ENCODE measurements at regions not wholly inside any gene's neighbourhood (a gene's known extent, or its start where the extent isn't known, plus 50 kb on each side); places are given as distances from the start of the nearest gene placed in this dataset.

DNA sequence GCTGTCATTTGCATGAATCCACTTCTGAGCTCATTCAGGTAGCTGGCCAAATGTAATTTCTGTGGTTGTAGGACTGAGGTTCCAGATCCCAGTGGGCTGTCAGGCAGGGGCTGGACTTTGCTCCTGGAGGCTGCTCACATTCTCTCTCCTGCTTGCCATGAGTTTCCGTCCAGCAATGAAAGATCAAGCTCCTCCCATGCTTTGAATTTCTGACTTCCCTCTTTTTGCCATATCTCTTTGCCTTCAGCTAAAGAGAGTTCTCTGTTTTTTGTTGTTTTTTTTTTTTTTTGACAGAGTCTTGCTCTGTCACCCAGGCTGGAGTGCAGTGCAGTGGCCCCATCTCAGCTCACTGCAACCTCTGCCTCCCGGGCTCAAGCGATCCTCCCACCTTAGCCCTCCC lies 76.9 kb downstream of the ING1 start:
- Histone ChIP-seq H3K27ac (no peak overlapping the region), H3K9me3 (peaks cover 52% of the 10 kb centered on the region), H3K9ac (no peak overlapping the region), H3K4me2 (no peak overlapping the region), H3K4me3 (no peak overlapping the region), H3K4me1 (no peaks in the 10 kb centered on the region), H4K20me1 (no peaks in the 10 kb centered on the region), H3K36me3 (no peaks in the 10 kb centered on the region; the same call in 1 of the 2 replicates), H3K27me3 (no peaks in the 10 kb centered on the region)
- no peak for TF ChIP-seq Cebpa-rat (IDR thresholded peaks at IDR 0.05)

DNA sequence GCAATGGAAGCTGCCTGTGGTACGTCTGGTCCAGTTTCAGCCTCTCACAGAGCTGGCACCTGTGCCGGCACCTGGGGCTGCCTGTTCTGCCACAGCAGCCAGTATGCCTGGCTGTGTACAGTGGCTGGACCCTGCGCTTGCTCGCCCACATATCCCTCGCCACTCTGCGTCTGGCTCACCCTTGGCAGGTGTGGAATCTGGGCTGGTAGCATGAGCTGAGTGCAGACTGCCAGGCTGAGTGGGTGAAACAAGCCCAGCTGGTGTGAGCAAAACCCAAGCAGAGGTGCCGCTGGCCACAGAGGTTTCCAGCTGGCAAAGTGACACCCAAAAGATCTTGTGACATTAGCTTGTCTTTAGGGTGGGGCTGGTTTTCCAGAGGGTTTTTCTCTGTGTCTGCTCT lies 80.7 kb downstream of the ING1 start:
- no peak overlapping the region for H3K27ac ChIP-seq
- peaks cover 52% of the 10 kb centered on the region for H3K9me3 ChIP-seq
- H3K4me1 ChIP-seq, result no peaks in the 10 kb centered on the region
- H4K20me1 ChIP-seq, result no peaks in the 10 kb centered on the region
- no peak overlapping the region for H3K4me3 ChIP-seq
- H3K27me3 ChIP-seq, result no peaks in the 10 kb centered on the region
- H3K36me3 ChIP-seq, result no peaks in the 10 kb centered on the region; the same call in 1 of the 2 replicates
- no peak overlapping the region for H3K4me2 ChIP-seq
- TF ChIP-seq Cebpa-rat (IDR thresholded peaks at IDR 0.05), result no peak
- no peak overlapping the region for H3K9ac ChIP-seq

DNA sequence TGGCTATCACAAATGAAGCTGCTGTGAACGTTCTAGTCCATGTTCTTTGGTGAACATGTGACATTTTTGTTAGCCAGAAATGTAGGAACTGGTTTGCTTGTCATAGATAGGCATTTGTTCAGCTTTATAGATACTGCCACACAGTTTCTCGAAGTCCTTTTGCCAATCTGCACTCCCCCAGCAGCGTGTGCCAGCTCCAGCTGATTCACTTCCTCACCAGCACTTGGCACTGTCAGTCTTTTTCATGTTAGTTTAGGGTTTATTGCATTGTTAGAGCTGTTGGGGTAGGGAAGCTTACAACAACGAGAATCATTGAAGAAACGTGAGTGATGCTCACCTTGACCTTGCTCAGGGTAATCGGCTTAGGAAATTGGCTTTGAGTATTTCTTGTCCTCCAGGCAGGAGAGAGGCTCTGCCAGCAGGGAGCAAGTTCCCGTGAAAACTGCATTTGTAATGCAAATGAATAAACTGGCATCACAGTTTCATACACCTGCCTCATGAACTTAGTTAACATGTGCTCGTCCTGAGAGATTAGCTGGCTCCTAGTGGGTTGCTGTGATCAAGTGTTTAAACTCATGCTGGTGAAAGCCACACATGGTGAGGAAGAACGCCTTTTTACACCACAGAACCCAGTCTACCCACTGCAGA lies 83.9 kb downstream of the ING1 start:
- TF ChIP-seq Cebpa-rat (IDR thresholded peaks at IDR 0.05), result no peak
- H3K9me3 ChIP-seq, result peaks cover 29% of the 10 kb centered on the region
- H3K9ac ChIP-seq, result no peak overlapping the region
- H3K36me3 ChIP-seq, result no peaks in the 10 kb centered on the region; the same call in 1 of the 2 replicates
- H4K20me1 ChIP-seq, result no peaks in the 10 kb centered on the region
- no peak overlapping the region for H3K4me2 ChIP-seq
- H3K4me3 ChIP-seq, result no peak overlapping the region
- 0 out of 2 replicates have a peak, but pooled peaks cover 7% of the 10 kb centered on the region for H3K4me1 ChIP-seq
- no peaks in the 10 kb centered on the region for H3K27me3 ChIP-seq
- H3K27ac ChIP-seq, result no peak overlapping the region

DNA sequence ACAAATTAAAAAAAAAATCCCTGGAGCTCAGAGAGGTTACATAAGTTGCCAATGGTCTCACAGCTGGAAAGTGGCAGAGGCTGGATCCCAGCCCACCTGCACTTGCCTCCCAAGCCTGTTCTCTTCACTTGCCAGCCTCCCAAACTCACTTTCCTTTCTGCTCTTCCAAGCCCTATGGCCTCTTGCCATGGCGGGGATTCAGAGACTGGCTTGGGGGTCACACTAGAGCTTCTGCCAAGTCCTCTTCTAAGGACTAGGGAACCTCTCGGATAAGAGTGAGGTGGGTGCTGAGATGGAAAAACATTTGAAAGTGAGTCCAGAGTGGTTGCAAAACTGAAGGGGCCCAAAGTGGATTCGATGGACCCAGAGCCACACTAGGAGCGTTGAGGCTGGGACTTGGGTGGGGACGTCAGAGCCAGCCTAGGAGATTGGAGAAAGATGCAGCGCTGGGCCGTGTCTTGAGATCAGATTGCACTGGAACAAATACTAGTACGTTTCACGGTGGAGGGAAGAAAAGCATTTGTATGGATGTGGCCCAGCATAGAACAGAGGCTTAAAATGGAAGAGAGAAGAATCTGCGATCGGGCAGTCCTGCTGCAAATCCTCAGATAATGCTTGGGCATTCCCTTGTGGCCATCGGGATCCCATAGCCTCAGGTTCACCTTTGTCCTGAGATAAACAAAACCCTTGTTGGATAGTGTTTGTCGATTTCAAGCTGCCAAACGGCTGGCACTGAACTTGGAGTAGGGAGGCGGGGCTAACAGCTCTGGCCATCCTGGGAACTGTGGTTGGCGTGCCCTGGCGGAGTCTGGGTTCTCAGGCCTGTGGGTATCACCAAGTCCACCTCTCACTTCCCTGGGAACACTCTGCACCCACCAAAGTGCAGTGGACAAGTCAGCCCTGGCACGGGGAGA lies 84.8 kb downstream of the ING1 start:
- Histone ChIP-seq H3K36me3 (no peaks in the 10 kb centered on the region), H3K4me1 (0 out of 2 replicates have a peak, but pooled peaks cover 7% of the 10 kb centered on the region), H4K20me1 (no peaks in the 10 kb centered on the region), H3K9me3 (peaks cover 19% of the 10 kb centered on the region), H3K4me2 (no peak overlapping the region), H3K9ac (no peak overlapping the region), H3K27ac (no peak overlapping the region), H3K4me3 (no peak overlapping the region), H3K27me3 (no peaks in the 10 kb centered on the region)
- no peak for TF ChIP-seq Cebpa-rat (IDR thresholded peaks at IDR 0.05)

DNA sequence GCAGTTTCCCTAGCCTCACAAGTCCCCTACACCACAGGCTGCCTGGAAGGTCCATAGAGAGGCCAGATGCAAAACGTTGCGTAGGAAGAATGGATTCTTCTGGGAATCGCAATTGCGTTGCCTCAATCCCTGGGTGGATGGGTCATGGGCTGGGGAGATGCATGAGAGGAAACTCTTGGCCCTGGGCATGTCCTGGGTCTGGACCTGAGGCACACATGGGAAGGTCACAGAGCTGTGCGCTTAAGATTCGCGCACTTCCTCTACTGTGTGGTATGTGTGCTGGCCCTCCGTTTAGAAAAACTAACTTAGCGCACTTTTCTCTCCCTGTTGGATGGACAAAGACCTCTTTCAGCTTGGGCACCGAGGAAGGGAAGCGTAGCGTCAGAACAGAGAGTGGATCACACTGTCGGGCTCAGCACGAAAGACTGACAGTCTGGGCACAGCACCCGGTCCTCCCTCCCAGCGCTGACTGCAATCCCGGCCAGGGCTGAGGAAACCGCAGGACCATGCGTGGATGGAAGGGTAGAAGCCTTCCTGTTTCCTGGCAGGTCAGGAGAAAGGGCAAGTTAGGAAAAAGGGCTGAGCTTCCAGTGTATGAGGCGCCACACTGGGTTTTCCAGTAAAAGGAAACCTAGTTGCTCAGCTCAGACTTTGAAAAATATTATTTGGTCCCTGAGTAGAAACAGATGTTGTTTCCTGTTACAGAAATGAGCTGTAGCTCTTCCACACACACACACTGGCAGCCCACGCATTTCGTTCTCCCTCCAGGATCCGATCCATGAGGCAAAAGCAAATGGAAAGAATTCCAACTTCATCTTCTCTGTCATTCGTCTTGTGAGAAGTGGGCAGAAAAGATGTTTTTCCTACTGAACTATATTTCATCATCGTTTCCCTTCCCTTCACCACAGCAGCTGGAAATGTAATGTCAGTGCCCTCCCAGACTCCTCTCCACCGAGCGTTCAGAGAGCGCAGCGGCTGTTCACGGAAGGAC lies 86.0 kb downstream of the ING1 start:
- H3K9me3 ChIP-seq, result peaks cover 7% of the 10 kb centered on the region
- H4K20me1 ChIP-seq, result no peaks in the 10 kb centered on the region
- no peaks in the 10 kb centered on the region for H3K36me3 ChIP-seq
- H3K27me3 ChIP-seq, result no peaks in the 10 kb centered on the region
- 0 out of 2 replicates have a peak, but pooled peaks have one; percentile 23 for TF ChIP-seq Cebpa-rat (IDR thresholded peaks at IDR 0.05)
- peak overlapping the region; percentile 20; the same call in 1 of the 2 replicates for H3K4me2 ChIP-seq
- H3K27ac ChIP-seq, result no peak overlapping the region
- H3K4me3 ChIP-seq, result no peak overlapping the region
- no peak overlapping the region for H3K9ac ChIP-seq
- 0 out of 2 replicates have a peak, but pooled peaks cover 7% of the 10 kb centered on the region for H3K4me1 ChIP-seq

DNA sequence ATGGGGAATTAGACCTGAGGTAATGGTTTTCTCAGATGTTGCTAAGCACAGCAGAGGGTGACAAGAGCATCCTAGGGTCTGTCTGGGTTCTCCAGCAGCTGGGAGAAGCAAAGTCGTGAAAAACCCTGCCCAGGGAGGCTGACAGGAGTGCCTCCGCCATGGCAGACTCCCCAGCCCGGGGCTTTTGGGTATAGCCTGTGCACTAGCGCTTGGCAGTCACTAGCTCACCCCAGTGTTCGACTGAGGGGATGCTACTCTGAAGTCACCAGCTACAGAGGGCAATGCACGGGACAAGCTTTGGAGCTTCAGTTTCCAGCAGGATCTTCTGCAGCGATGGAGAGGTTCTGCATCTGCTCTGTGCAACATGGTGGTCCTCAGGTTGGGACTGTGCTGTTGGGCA lies 87.5 kb downstream of the ING1 start:
- Histone ChIP-seq H3K36me3 (no peaks in the 10 kb centered on the region), H3K4me3 (no peak overlapping the region), H3K9me3 (no peaks in the 10 kb centered on the region), H3K9ac (no peak overlapping the region), H3K27ac (no peak overlapping the region), H3K27me3 (no peaks in the 10 kb centered on the region), H3K4me2 (no peak overlapping the region), H3K4me1 (0 out of 2 replicates have a peak, but pooled peaks cover 7% of the 10 kb centered on the region), H4K20me1 (no peaks in the 10 kb centered on the region)
- TF ChIP-seq Cebpa-rat (IDR thresholded peaks at IDR 0.05), result no peak

DNA sequence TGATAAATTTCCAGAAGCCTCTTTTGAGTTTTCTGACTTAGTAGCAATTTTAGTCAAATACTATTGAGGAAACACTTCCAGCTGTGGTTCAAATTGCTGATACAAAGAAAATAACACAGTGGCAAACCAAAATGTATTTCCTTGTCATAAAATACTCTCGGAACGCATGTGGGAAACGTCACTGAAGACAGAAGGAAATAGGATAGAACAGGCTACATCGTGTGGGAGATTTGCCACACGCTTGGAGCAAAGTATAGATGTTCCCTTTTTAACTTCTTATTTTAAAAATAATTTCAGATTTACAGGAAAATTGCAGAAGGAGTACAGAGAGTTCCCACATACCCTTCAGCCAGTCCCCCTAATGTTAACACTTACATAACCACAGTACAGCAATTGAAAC lies 88.8 kb downstream of the ING1 start:
- H3K27me3 ChIP-seq, result no peaks in the 10 kb centered on the region
- 0 out of 2 replicates have a peak, but pooled peaks cover 7% of the 10 kb centered on the region for H3K4me1 ChIP-seq
- H3K4me2 ChIP-seq, result no peak overlapping the region
- H3K36me3 ChIP-seq, result no peaks in the 10 kb centered on the region
- no peak for TF ChIP-seq Cebpa-rat (IDR thresholded peaks at IDR 0.05)
- H4K20me1 ChIP-seq, result no peaks in the 10 kb centered on the region
- H3K9ac ChIP-seq, result no peak overlapping the region
- no peak overlapping the region for H3K4me3 ChIP-seq
- H3K27ac ChIP-seq, result no peak overlapping the region
- H3K9me3 ChIP-seq, result no peaks in the 10 kb centered on the region

DNA sequence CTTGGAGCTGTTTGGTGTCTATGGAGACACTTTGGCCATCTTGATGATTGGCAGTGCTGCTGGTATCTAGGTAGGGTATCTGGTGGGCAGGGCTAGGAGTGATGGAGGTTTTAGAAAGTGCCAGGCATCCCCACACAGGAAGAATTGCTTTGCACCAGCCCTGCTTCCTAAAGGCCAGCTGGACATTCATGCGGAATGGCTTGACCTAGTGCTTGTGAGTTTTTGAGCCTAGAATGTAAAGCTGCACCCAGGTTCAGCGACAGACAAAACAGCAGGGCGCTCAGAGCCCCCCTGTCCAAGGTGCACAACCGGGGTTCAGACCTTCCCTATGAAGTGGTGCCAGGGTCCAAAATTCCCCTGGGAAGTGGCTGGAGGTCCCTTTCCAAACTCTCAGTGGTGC lies 93.1 kb downstream of the ING1 start:
- Histone ChIP-seq H3K4me3 (no peak overlapping the region), H3K36me3 (no peaks in the 10 kb centered on the region), H4K20me1 (no peaks in the 10 kb centered on the region), H3K27me3 (no peaks in the 10 kb centered on the region), H3K9ac (no peak overlapping the region), H3K4me1 (no peaks in the 10 kb centered on the region), H3K4me2 (no peak overlapping the region), H3K9me3 (no peaks in the 10 kb centered on the region), H3K27ac (no peak overlapping the region)
- no peak for TF ChIP-seq Cebpa-rat (IDR thresholded peaks at IDR 0.05)

DNA sequence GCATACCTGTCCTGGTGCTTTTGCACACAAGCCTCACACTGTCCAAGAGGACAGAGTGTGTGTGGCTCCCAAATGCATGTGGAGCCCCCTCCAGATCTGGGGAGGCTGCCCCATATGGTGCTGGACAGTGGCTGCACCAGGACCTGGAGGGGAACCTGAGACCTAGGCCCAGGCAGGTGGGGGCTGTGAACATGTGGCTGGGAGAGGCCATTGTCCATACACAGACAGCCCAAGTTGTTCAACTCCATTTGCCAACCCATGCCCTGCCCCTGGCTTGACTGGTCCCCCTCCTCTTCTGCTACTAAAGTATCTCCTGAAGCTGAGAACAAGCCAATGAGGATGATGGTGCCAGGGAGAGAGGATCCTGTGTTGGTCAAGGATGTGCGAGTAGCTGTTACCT lies 94.0 kb downstream of the ING1 start:
- Histone ChIP-seq H3K4me1 (no peaks in the 10 kb centered on the region), H3K4me3 (no peak overlapping the region), H3K9ac (no peak overlapping the region), H3K9me3 (peaks cover 7% of the 10 kb centered on the region), H4K20me1 (no peaks in the 10 kb centered on the region), H3K27ac (no peak overlapping the region), H3K4me2 (no peak overlapping the region), H3K27me3 (no peaks in the 10 kb centered on the region), H3K36me3 (no peaks in the 10 kb centered on the region)
- no peak for TF ChIP-seq Cebpa-rat (IDR thresholded peaks at IDR 0.05)

Data from BLaER1 (cell line).